ENCODE measurements at regions not wholly inside any gene's neighbourhood (a gene's known extent, or its start where the extent isn't known, plus 50 kb on each side); places are given as distances from the start of the nearest gene placed in this dataset.

- DNase-seq (ENCODE audit: low read depth in 2 of 2), result no peak
Observed at GRCh38 chr1:29498126-29499103, 262.1 kb downstream of the PTPRU start.

- no peak for DNase-seq (ENCODE audit: low read depth in 2 of 2)
Observed at GRCh38 chr1:29497395-29498125, 261.2 kb downstream of the PTPRU start.

- DNase-seq (ENCODE audit: low read depth in 2 of 2), result no peak
Observed at GRCh38 chr1:29496701-29497100, 260.4 kb downstream of the PTPRU start.

- no peak for DNase-seq (ENCODE audit: low read depth in 2 of 2)
Observed at GRCh38 chr1:29490204-29490934, 254.0 kb downstream of the PTPRU start.

- no peak for DNase-seq (ENCODE audit: low read depth in 2 of 2)
Observed at GRCh38 chr1:29489471-29489870, 253.1 kb downstream of the PTPRU start.

GRCh38 chr1:29488794-29489311 lies 252.5 kb downstream of the PTPRU start:
- DNase-seq (ENCODE audit: low read depth in 2 of 2), result no peak

- no peak for DNase-seq (ENCODE audit: low read depth in 2 of 2)
Observed at GRCh38 chr1:29488086-29488793, 251.9 kb downstream of the PTPRU start.

GRCh38 chr1:29487291-29487690 lies 251.0 kb downstream of the PTPRU start:
- DNase-seq (ENCODE audit: low read depth in 2 of 2), result no peak

GRCh38 chr1:29485096-29485925 lies 249.0 kb downstream of the PTPRU start:
- no peak for DNase-seq (ENCODE audit: low read depth in 2 of 2)

- DNase-seq (ENCODE audit: low read depth in 2 of 2), result no peak
Observed at GRCh38 chr1:29482991-29483390, 246.7 kb downstream of the PTPRU start.

GRCh38 chr1:29482064-29482463 lies 245.7 kb downstream of the PTPRU start:
- no peak for DNase-seq (ENCODE audit: low read depth in 2 of 2)

GRCh38 chr1:29481031-29481430 lies 244.7 kb downstream of the PTPRU start:
- DNase-seq (ENCODE audit: low read depth in 2 of 2), result no peak

GRCh38 chr1:29478879-29479278 lies 242.6 kb downstream of the PTPRU start:
- no peak for DNase-seq (ENCODE audit: low read depth in 2 of 2)

GRCh38 chr1:29478151-29478791 lies 241.9 kb downstream of the PTPRU start:
- no peak for DNase-seq (ENCODE audit: low read depth in 2 of 2)

- no peak for DNase-seq (ENCODE audit: low read depth in 2 of 2)
Observed at GRCh38 chr1:29475326-29475725, 239.0 kb downstream of the PTPRU start.

- no peak for DNase-seq (ENCODE audit: low read depth in 2 of 2)
Observed at GRCh38 chr1:29474274-29475244, 238.2 kb downstream of the PTPRU start.

- no peak for DNase-seq (ENCODE audit: low read depth in 2 of 2)
Observed at GRCh38 chr1:29473161-29473855, 237.0 kb downstream of the PTPRU start.
